WTC11 (cell line): ENCODE measurements at regions not wholly inside any gene's neighbourhood (a gene's known extent, or its start where the extent isn't known, plus 50 kb on each side); places are given as distances from the start of the nearest gene placed in this dataset.

ENCODE experiments used
- ATAC-seq: fragments of 200-7000 bp; cut with Tn5 transposase; 2 replicates; pipeline ENCODE4 v1.10.0; 2021; ENCODE audit warnings: mild to moderate bottlenecking, moderate library complexity
- CTCF ChIA-PET: fragments of 300-600 bp; sonication (Branson Sonifier 250); formaldehyde crosslinking; loops from one replicate; lab custom pipeline; 2021; ENCODE audit warnings: antibody characterized with exemption; lab: Charles Lee
- POLR2A ChIA-PET: fragments of 350-600 bp; sonication (Branson Sonifier 250); formaldehyde crosslinking; loops from one replicate; lab custom pipeline; 2021; ENCODE audit warnings: antibody characterized with exemption; lab: Charles Lee
- DNase-seq: peaks from one replicate; pipeline ENCODE4 v3.0.0; 2021; ENCODE audit warnings: low spot score
- H3K27ac Mint-ChIP-seq: 2 replicates; pipeline ENCODE4 v1.8.0; 2021; ENCODE audit warnings: mixed read lengths
- H3K27me3 Mint-ChIP-seq: 2 replicates; pipeline ENCODE4 v1.8.0; 2021; ENCODE audit warnings: low read depth, mild to moderate bottlenecking, moderate library complexity, mixed read lengths
- H3K36me3 Mint-ChIP-seq: 2 replicates; pipeline ENCODE4 v1.8.0; 2021; ENCODE audit warnings: mixed read lengths
- H3K4me1 Mint-ChIP-seq: 2 replicates; pipeline ENCODE4 v1.8.0; 2022; ENCODE audit warnings: mixed read lengths
- H3K4me3 Mint-ChIP-seq: 2 replicates; pipeline ENCODE4 v1.8.0; 2021; ENCODE audit warnings: mild to moderate bottlenecking, moderate library complexity, mixed read lengths
- H3K9me3 Mint-ChIP-seq: 2 replicates; pipeline ENCODE4 v1.8.0; 2021; ENCODE audit warnings: mixed read lengths
- AFF4 ChIP-seq: sonication (generic); formaldehyde crosslinking; IDR thresholded peaks from 2 replicates; pipeline ENCODE4 v1.8.1; 2023; ENCODE audit warnings: mild to moderate bottlenecking, missing genetic modification reagents, borderline replicate concordance
- ATF3 ChIP-seq: sonication (generic); formaldehyde crosslinking; conservative IDR thresholded peaks from 2 replicates; pipeline ENCODE4 v1.8.1; 2022; ENCODE audit warnings: mild to moderate bottlenecking, missing genetic modification reagents
- CREB1 ChIP-seq: sonication (generic); formaldehyde crosslinking; IDR thresholded peaks from 2 replicates; pipeline ENCODE4 v1.8.0; 2023; ENCODE audit warnings: mild to moderate bottlenecking, missing genetic modification reagents
- CREM ChIP-seq: sonication (generic); formaldehyde crosslinking; IDR thresholded peaks from 2 replicates; pipeline ENCODE4 v1.8.1; 2022; ENCODE audit warnings: mild to moderate bottlenecking, missing genetic modification reagents, moderate library complexity
- ERG ChIP-seq: fragments of 250-450 bp; sonication (Bioruptor Pico); IDR thresholded peaks from 2 replicates; pipeline ENCODE4 v1.8.0; 2021; ENCODE audit warnings: mild to moderate bottlenecking
- ESRRA ChIP-seq: sonication (generic); formaldehyde crosslinking; IDR thresholded peaks from 2 replicates; pipeline ENCODE4 v1.8.1; 2022; ENCODE audit warnings: mild to moderate bottlenecking, missing genetic modification reagents, borderline replicate concordance
- GABPB1 ChIP-seq: sonication (generic); formaldehyde crosslinking; IDR thresholded peaks from 2 replicates; pipeline ENCODE4 v1.8.1; 2023; ENCODE audit warnings: mild to moderate bottlenecking, missing genetic modification reagents
- JUN ChIP-seq: sonication (generic); formaldehyde crosslinking; IDR thresholded peaks from 2 replicates; pipeline ENCODE4 v1.8.0; 2023; ENCODE audit warnings: mild to moderate bottlenecking, missing genetic modification reagents
- NFATC4 ChIP-seq: fragments of 250-450 bp; sonication (Bioruptor Pico); IDR thresholded peaks from 2 replicates; pipeline ENCODE4 v1.9.0; 2021; ENCODE audit warnings: mild to moderate bottlenecking
- PREB ChIP-seq: sonication (generic); formaldehyde crosslinking; IDR thresholded peaks from 2 replicates; pipeline ENCODE4 v1.8.1; 2022; ENCODE audit warnings: mild to moderate bottlenecking, missing genetic modification reagents, moderate library complexity, borderline replicate concordance
- PRRX2 ChIP-seq: fragments of 250-450 bp; sonication (Bioruptor Pico); IDR thresholded peaks from 2 replicates; pipeline ENCODE4 v1.8.0; 2021; ENCODE audit warnings: mild to moderate bottlenecking
- SOX15 ChIP-seq: fragments of 250-450 bp; sonication (Bioruptor Pico); IDR thresholded peaks from 2 replicates; pipeline ENCODE4 v1.9.0; 2021; ENCODE audit warnings: mild to moderate bottlenecking
- USF2 ChIP-seq: sonication (generic); formaldehyde crosslinking; IDR thresholded peaks from 2 replicates; pipeline ENCODE4 v1.8.1; 2023; ENCODE audit warnings: mild to moderate bottlenecking, missing genetic modification reagents, moderate library complexity
- ZBTB21 ChIP-seq: sonication (generic); formaldehyde crosslinking; IDR thresholded peaks from 2 replicates; pipeline ENCODE4 v1.8.1; 2023; ENCODE audit warnings: mild to moderate bottlenecking, missing genetic modification reagents, borderline replicate concordance
- ZMAT4 ChIP-seq: fragments of 250-450 bp; sonication (Bioruptor Pico); IDR thresholded peaks from 2 replicates; pipeline ENCODE4 v1.9.0; 2021; ENCODE audit warnings: mild to moderate bottlenecking
- ZNF317 ChIP-seq: sonication (generic); formaldehyde crosslinking; IDR thresholded peaks from 2 replicates; pipeline ENCODE4 v1.8.1; 2023; ENCODE audit warnings: low read depth, mild to moderate bottlenecking, moderate library complexity, missing genetic modification reagents, borderline replicate concordance
- ZNF416 ChIP-seq: fragments of 250-450 bp; sonication (Bioruptor Pico); IDR thresholded peaks from 2 replicates; pipeline ENCODE4 v1.9.0; 2021; ENCODE audit warnings: mild to moderate bottlenecking, inconsistent platforms
- ZNF423 ChIP-seq: fragments of 250-450 bp; sonication (Bioruptor Pico); IDR thresholded peaks from 2 replicates; pipeline ENCODE4 v2.1.2; 2022; ENCODE audit warnings: mild to moderate bottlenecking, moderate library complexity
- ZNF532 ChIP-seq: fragments of 250-450 bp; sonication (Bioruptor Pico); IDR thresholded peaks from 2 replicates; pipeline ENCODE4 v1.9.0; 2021; ENCODE audit warnings: mild to moderate bottlenecking, borderline replicate concordance

GRCh38 chr3:145899241-145899640, 261.7 kb downstream of the PLOD2 start (continued):
- TF ChIP-seq ZNF532 (CRISPR knock-in tag): no peak
- no peak for TF ChIP-seq ZNF317
- no peak for TF ChIP-seq ZMAT4 (CRISPR knock-in tag)
- no peak for TF ChIP-seq NFATC4 (CRISPR knock-in tag)
- TF ChIP-seq ZNF423 (CRISPR knock-in tag): no peak
- TF ChIP-seq GABPB1 (CRISPR knock-in tag): no peak

GRCh38 chr3:145900056-145900829, 260.7 kb downstream of the PLOD2 start:
- no peaks in the 10 kb centered on the region for H3K36me3 Mint-ChIP-seq
- DNase-seq: no peak
- ChIA-PET CTCF (no interaction called here), POLR2A (no interaction called here)
- peaks cover 30% of the 10 kb centered on the region for H3K4me1 Mint-ChIP-seq
- ATAC-seq: no peak
- 0 out of 2 replicates have a peak overlapping the region, but pooled peaks have one; percentile 10 for H3K27ac Mint-ChIP-seq
- TF ChIP-seq ESRRA (CRISPR knock-in tag) (no peak), CREB1 (CRISPR knock-in tag) (no peak), JUN (CRISPR knock-in tag) (no peak), ATF3 (CRISPR knock-in tag) (no peak), ERG (CRISPR knock-in tag) (no peak), PRRX2 (CRISPR knock-in tag) (no peak), PREB (no peak), ZNF416 (CRISPR knock-in tag) (no peak), SOX15 (CRISPR knock-in tag) (no peak), CREM (CRISPR knock-in tag) (no peak), USF2 (CRISPR knock-in tag) (no peak), ZMAT4 (CRISPR knock-in tag) (no peak), ZNF317 (no peak), ZBTB21 (CRISPR knock-in tag) (no peak), AFF4 (no peak), GABPB1 (CRISPR knock-in tag) (no peak), ZNF423 (CRISPR knock-in tag) (no peak)
- no peaks in the 10 kb centered on the region for H3K9me3 Mint-ChIP-seq
- no peaks in the 10 kb centered on the region for H3K27me3 Mint-ChIP-seq
- no peak overlapping the region for H3K4me3 Mint-ChIP-seq
